Nephron (organoid): ENCODE measurements at regions not wholly inside any gene's neighbourhood (a gene's known extent, or its start where the extent isn't known, plus 50 kb on each side); places are given as distances from the start of the nearest gene placed in this dataset.

ENCODE experiments used
- H3K27ac Mint-ChIP-seq, 3 experiments: 2 replicates each; pipeline ENCODE4 v1.8.0; 2020; ENCODE audit warnings: mixed read lengths in 3 of 3, mild to moderate bottlenecking in 2 of 3, moderate library complexity in 1 of 3
- H3K27me3 Mint-ChIP-seq: 2 replicates; pipeline ENCODE4 v1.8.0; 2021; ENCODE audit warnings: low read depth, mild to moderate bottlenecking, moderate library complexity, mixed read lengths
- H3K36me3 Mint-ChIP-seq: 2 replicates; pipeline ENCODE4 v1.8.0; 2020; ENCODE audit warnings: low read depth, mixed read lengths
- H3K4me1 Mint-ChIP-seq: 2 replicates; pipeline ENCODE4 v1.8.0; 2020; ENCODE audit warnings: mixed read lengths
- H3K4me3 Mint-ChIP-seq, 3 experiments: 2 replicates each; pipeline ENCODE4 v1.8.0; 2020; ENCODE audit warnings: mild to moderate bottlenecking in 3 of 3, mixed read lengths in 3 of 3, moderate library complexity in 2 of 3
- H3K9me3 Mint-ChIP-seq: 2 replicates; pipeline ENCODE4 v1.8.0; 2020; ENCODE audit warnings: mixed read lengths
- CTCF ChIP-seq, 3 experiments: fragments of 200-600 bp; sonication (generic); IDR thresholded peaks; one replicate each; pipeline ENCODE4 v1.5.0; 2021; ENCODE audit warnings: antibody characterized with exemption in 3 of 3; ENCODE audit not compliant: unreplicated experiment in 3 of 3

GRCh38 chr9:121601194-121601593, 50.2 kb upstream of the DAB2IP start:
- H3K27ac Mint-ChIP-seq = peak overlapping the region in 1 of 3 experiments; percentile 43
- H3K4me1 Mint-ChIP-seq = peaks cover 29% of the 10 kb centered on the region
- peaks cover 26% of the 10 kb centered on the region for H3K27me3 Mint-ChIP-seq
- peak overlapping the region; percentile 61 to 89 (median 87) for H3K4me3 Mint-ChIP-seq
- no peaks in the 10 kb centered on the region for H3K36me3 Mint-ChIP-seq
- TF ChIP-seq CTCF (IDR thresholded peaks at IDR 0.05; ENCODE audit: unreplicated experiment in 3 of 3) = no peak
- peaks cover 8% of the 10 kb centered on the region for H3K9me3 Mint-ChIP-seq
